Endothelial cell of umbilical vein (primary cell): ENCODE measurements at regions not wholly inside any gene's neighbourhood (a gene's known extent, or its start where the extent isn't known, plus 50 kb on each side); places are given as distances from the start of the nearest gene placed in this dataset.

Source experiments
- BruUV-seq: library from RNA; stranded (reverse); fragments of 400-500 nt; replicated peaks from 2 replicates; lab custom pipeline; 2021; lab: Mats Ljungman, UMichigan
- CTCF ChIA-PET: fragments of 300-600, 350-600 bp; sonication (Branson Sonifier 250); formaldehyde crosslinking; loops from one replicate; lab custom pipeline; 2021; ENCODE audit warnings: antibody characterized with exemption, inconsistent platforms; lab: Charles Lee
- POLR2A ChIA-PET: fragments of 300-600, 350-600 bp; sonication (Branson Sonifier 250); formaldehyde crosslinking; loops from one replicate; lab custom pipeline; 2021; ENCODE audit warnings: antibody characterized with exemption, inconsistent platforms; lab: Charles Lee
- DNase-seq: peaks from one replicate; pipeline ENCODE4 v3.0.0-alpha.2; 2011; ENCODE audit warnings: low read depth, low spot score
- FAIRE-seq: peaks from 2 replicates; lab custom pipeline; 2011; peaks lifted over from hg19 to GRCh38; lab: Jason Lieb, UNC
- H2AFZ ChIP-seq: 2 replicates; pipeline ENCODE4 v1.6.0; 2012; ENCODE audit warnings: low read depth, low read length, control low read depth, inconsistent platforms
- H3K27ac ChIP-seq: 2 replicates; pipeline ENCODE4 v1.5.1; 2011; ENCODE audit warnings: low read depth, mild to moderate bottlenecking, control low read depth, low read length, moderate library complexity; ENCODE audit not compliant: insufficient read depth
- H3K27me3 ChIP-seq, 2 experiments: 2 replicates each; pipeline versions ENCODE4 v1.6.0 to v1.6.1; 2011; ENCODE audit warnings: low read length in 2 of 2, mixed read lengths in 1 of 2; ENCODE audit not compliant: control insufficient read depth in 2 of 2, insufficient read depth in 2 of 2
- H3K36me3 ChIP-seq, 2 experiments: 2 replicates in 1 of 2; 3 replicates in 1 of 2; pipeline ENCODE4 v1.5.1; 2011; ENCODE audit warnings: low read length in 2 of 2, mild to moderate bottlenecking in 1 of 2, moderate library complexity in 1 of 2; ENCODE audit not compliant: control insufficient read depth in 2 of 2, insufficient read depth in 2 of 2; ENCODE audit errors: extremely low read depth in 1 of 2
- H3K4me1 ChIP-seq: 3 replicates; pipeline ENCODE4 v1.5.1; 2011; ENCODE audit warnings: mild to moderate bottlenecking, low read length; ENCODE audit not compliant: control insufficient read depth, insufficient read depth; ENCODE audit errors: extremely low read depth
- H3K4me2 ChIP-seq: 2 replicates; pipeline ENCODE4 v1.6.1; 2011; ENCODE audit warnings: low read length, control low read depth, mixed read lengths; ENCODE audit not compliant: insufficient read depth
- H3K4me3 ChIP-seq, 3 experiments: fragments of 200-600 bp in 1 of 3; sonication (generic), shearing (Covaris generic) in 1 of 3; replicated peaks in 1 of 3; 2 replicates each; pipeline ENCODE4 v1.5.1; 2011 to 2016; ENCODE audit warnings: control low read depth in 3 of 3, low read length in 3 of 3, mild to moderate bottlenecking in 2 of 3, inconsistent platforms in 1 of 3, low read depth in 1 of 3, moderate library complexity in 1 of 3; ENCODE audit not compliant: insufficient read depth in 1 of 3
- H3K79me2 ChIP-seq: 2 replicates; pipeline ENCODE4 v1.6.0; 2012; ENCODE audit warnings: low read length, inconsistent platforms; ENCODE audit not compliant: control insufficient read depth, insufficient read depth
- H3K9ac ChIP-seq: replicated peaks from 2 replicates; pipeline ENCODE3; 2011; ENCODE audit warnings: low read length, control low read depth; ENCODE audit not compliant: insufficient read depth; ENCODE audit errors: extremely low read depth
- H3K9me1 ChIP-seq: replicated peaks from 3 replicates; pipeline ENCODE4 v1.6.0; 2011; ENCODE audit warnings: mild to moderate bottlenecking, low read length; ENCODE audit not compliant: control insufficient read depth, insufficient read depth; ENCODE audit errors: extremely low read depth
- H3K9me3 ChIP-seq: replicated peaks from 2 replicates; pipeline ENCODE4 v1.5.1; 2012; ENCODE audit warnings: low read length, inconsistent platforms; ENCODE audit not compliant: control insufficient read depth, insufficient read depth
- H4K20me1 ChIP-seq: replicated peaks from 2 replicates; pipeline ENCODE3; 2011; ENCODE audit warnings: mild to moderate bottlenecking, low read length; ENCODE audit not compliant: control insufficient read depth, insufficient read depth; ENCODE audit errors: extremely low read depth
- EZH2 ChIP-seq: IDR thresholded peaks from 2 replicates; pipeline ENCODE4 v1.6.1; 2012; ENCODE audit warnings: borderline replicate concordance, low read depth, mild to moderate bottlenecking, moderate library complexity, low read length, inconsistent platforms; ENCODE audit not compliant: severe bottlenecking
- FOS ChIP-seq: IDR thresholded peaks from 2 replicates; pipeline ENCODE4 v1.6.1; 2011; ENCODE audit warnings: mild to moderate bottlenecking, low read length, moderate library complexity, borderline replicate concordance; ENCODE audit not compliant: insufficient read depth
- GATA2 ChIP-seq: IDR thresholded peaks from 2 replicates; pipeline ENCODE4 v1.7.0; 2011; ENCODE audit warnings: low read depth, mild to moderate bottlenecking, moderate library complexity, mixed read lengths, low read length; ENCODE audit not compliant: insufficient read length, insufficient read depth
- JUN ChIP-seq: IDR thresholded peaks from 2 replicates; pipeline ENCODE4 v1.6.1; 2011; ENCODE audit warnings: borderline replicate concordance, low read depth; ENCODE audit not compliant: insufficient read length, insufficient read depth
- MYC ChIP-seq: IDR thresholded peaks from one replicate; pipeline ENCODE4 v1.6.1; 2011; ENCODE audit warnings: mild to moderate bottlenecking, low read depth, low read length
- POLR2A ChIP-seq: IDR thresholded peaks from 2 replicates; pipeline ENCODE4 v1.6.1; 2012; ENCODE audit warnings: low read depth, mild to moderate bottlenecking, control low read depth, low read length
- POLR2AphosphoS5 ChIP-seq: IDR thresholded peaks from 2 replicates; pipeline ENCODE4 v1.6.1; 2012; ENCODE audit warnings: low read depth, mild to moderate bottlenecking, control low read depth, low read length, moderate library complexity; ENCODE audit not compliant: insufficient read depth
- dilution Hi-C: fragments of 300-500 bp; cut with MboI; formaldehyde crosslinking; loops from one replicate; pipeline ENCODE4 v1.15.0; 2019; ENCODE audit warnings: low sequenced_read_pairs; ENCODE audit not compliant: extremely low pct_ligation_motif_present
- intact Hi-C: fragments of 100-400 bp; cut with micrococcal nuclease; formaldehyde crosslinking; loops from one replicate; pipeline ENCODE4 v1.10.0; 2022
- TF ChIP-seq, protein P1 (sequence below): IDR thresholded peaks from 2 replicates; pipeline ENCODE4 v1.6.1; 2011; ENCODE audit not compliant: insufficient read depth, insufficient read length
- TF ChIP-seq, protein P2 (sequence below), 2 donors: IDR thresholded peaks; 1 replicate in 1 of 2; 2 replicates in 1 of 2; pipeline ENCODE4 v1.5.1; 2011; ENCODE audit warnings: low read length in 2 of 2, mild to moderate bottlenecking in 2 of 2, moderate library complexity in 2 of 2, control low read depth in 1 of 2, inconsistent platforms in 1 of 2, low read depth in 1 of 2; ENCODE audit not compliant: insufficient read depth in 1 of 2; ENCODE audit errors: extremely low read depth in 1 of 2

DNA sequence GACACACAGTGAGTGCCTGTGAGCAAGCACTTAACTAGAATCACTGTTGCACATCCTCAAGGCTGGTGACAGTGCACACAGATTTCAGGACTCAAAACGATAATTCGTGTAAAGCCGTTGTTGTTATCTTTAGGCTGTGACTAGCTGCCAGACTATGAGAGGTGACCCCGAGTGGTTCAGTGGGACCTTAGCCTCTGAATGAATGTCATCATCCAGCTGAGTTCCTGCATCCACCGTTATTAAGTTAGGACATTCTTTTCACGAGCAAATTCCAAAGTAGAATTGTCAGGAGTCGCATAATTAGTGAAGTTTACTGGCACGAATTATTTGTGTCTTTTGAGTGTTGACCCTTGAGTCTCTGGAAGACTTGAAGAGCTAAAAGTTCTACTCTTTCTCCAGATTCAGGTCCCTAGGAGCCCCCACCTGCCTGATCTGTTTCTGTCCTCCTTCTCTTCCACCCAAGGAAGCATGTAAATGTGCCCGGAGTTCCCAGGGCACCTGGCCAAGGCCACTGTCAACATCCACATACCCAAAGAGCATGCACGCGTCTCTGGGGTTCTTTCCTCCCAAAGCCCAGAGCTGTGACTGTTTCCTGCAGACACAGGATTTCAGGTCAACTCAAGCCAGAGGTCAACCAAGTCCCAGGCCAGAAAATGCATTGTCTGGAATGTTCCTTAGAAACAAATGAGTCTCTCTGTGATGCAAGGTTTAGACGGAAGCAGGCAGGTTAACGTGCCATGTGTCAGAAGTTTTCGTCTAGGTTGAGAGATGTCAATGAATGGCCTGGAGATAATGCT is 207.2 kb downstream of the TOMM20 start:
- Histone ChIP-seq H3K36me3 (no peaks in the 10 kb centered on the region), H3K4me2 (no peak overlapping the region), H3K9ac (peak overlapping the region; percentile 37), H3K4me3 (no peak overlapping the region), H3K27ac (peak overlapping the region; percentile 78), H4K20me1 (no peaks in the 10 kb centered on the region), H3K79me2 (no peaks in the 10 kb centered on the region), H2AFZ (peak overlapping the region; percentile 16), H3K27me3 (no peaks in the 10 kb centered on the region), H3K9me1 (no peaks in the 10 kb centered on the region), H3K9me3 (no peaks in the 10 kb centered on the region), H3K4me1 (peaks cover 58% of the 10 kb centered on the region)
- POLR2A ChIA-PET: no interaction called here
- CTCF ChIA-PET: interaction anchor here (0.8 to 1.1 kb wide), 3 partner anchors 34 to 422 kb away, joined by 3 read pairs; no protein-coding TSS in a partner anchor
- TF ChIP-seq, protein P1, sequence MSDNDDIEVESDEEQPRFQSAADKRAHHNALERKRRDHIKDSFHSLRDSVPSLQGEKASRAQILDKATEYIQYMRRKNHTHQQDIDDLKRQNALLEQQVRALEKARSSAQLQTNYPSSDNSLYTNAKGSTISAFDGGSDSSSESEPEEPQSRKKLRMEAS: no peak
- TF ChIP-seq POLR2AphosphoS5 (peak; percentile 36), EZH2 (no peak), JUN (peak; percentile 25), POLR2A (no peak), GATA2 (no peak)
- DNase-seq (peak; percentile 78), FAIRE-seq (peak; percentile 89)
- no TSS peak for BruUV-seq
- dilution Hi-C loops: no loop called here
- intact Hi-C loops: no loop called here

DNA sequence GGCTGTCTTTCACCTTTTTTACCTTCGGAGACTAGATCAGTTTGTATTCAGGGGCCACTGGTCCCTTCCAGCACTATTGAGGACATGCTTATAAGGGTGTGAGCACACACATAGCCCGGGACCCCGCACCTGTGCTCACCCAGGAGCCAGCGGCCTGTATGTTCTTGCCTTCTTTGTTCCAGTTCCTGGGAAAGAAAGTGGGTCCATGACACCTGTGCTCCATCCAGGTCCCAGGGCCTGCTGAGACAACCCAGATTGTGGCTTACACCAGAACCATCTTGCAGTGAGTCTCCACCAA is 207.8 kb downstream of the TOMM20 start:
- Histone ChIP-seq H3K4me1 (peaks cover 53% of the 10 kb centered on the region), H3K4me3 (no peak overlapping the region), H3K9me1 (no peaks in the 10 kb centered on the region), H3K36me3 (no peaks in the 10 kb centered on the region), H3K9me3 (no peaks in the 10 kb centered on the region), H4K20me1 (no peaks in the 10 kb centered on the region), H3K79me2 (no peaks in the 10 kb centered on the region), H3K4me2 (no peak overlapping the region), H2AFZ (no peak overlapping the region), H3K27me3 (no peaks in the 10 kb centered on the region), H3K27ac (peak overlapping the region; percentile 78), H3K9ac (peak overlapping the region; percentile 4)
- no TSS peak for BruUV-seq
- DNase-seq (no peak), FAIRE-seq (no peak)
- ChIA-PET POLR2A (no interaction called here), CTCF (interaction anchor here (1.0 to 1.1 kb wide), 2 partner anchors 34 to 163 kb away, joined by 3 read pairs; no protein-coding TSS in a partner anchor)
- dilution Hi-C loops: no loop called here
- TF ChIP-seq, protein P2, sequence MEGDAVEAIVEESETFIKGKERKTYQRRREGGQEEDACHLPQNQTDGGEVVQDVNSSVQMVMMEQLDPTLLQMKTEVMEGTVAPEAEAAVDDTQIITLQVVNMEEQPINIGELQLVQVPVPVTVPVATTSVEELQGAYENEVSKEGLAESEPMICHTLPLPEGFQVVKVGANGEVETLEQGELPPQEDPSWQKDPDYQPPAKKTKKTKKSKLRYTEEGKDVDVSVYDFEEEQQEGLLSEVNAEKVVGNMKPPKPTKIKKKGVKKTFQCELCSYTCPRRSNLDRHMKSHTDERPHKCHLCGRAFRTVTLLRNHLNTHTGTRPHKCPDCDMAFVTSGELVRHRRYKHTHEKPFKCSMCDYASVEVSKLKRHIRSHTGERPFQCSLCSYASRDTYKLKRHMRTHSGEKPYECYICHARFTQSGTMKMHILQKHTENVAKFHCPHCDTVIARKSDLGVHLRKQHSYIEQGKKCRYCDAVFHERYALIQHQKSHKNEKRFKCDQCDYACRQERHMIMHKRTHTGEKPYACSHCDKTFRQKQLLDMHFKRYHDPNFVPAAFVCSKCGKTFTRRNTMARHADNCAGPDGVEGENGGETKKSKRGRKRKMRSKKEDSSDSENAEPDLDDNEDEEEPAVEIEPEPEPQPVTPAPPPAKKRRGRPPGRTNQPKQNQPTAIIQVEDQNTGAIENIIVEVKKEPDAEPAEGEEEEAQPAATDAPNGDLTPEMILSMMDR (IDR thresholded peaks at IDR 0.05; ENCODE audit: extremely low read depth in 1 of 2, insufficient read depth in 1 of 2, low read depth in 1 of 2, low read length in 2 of 2): no peak
- TF ChIP-seq GATA2: no peak
- TF ChIP-seq POLR2A: no peak
- TF ChIP-seq JUN: no peak
- TF ChIP-seq, protein P1: no peak
- no peak for TF ChIP-seq MYC
- no peak for TF ChIP-seq EZH2
- no peak for TF ChIP-seq POLR2AphosphoS5
- no peak for TF ChIP-seq FOS
- intact Hi-C loops: no loop called here
